ENCODE measurements at regions not wholly inside any gene's neighbourhood (a gene's known extent, or its start where the extent isn't known, plus 50 kb on each side); places are given as distances from the start of the nearest gene placed in this dataset.

DNA sequence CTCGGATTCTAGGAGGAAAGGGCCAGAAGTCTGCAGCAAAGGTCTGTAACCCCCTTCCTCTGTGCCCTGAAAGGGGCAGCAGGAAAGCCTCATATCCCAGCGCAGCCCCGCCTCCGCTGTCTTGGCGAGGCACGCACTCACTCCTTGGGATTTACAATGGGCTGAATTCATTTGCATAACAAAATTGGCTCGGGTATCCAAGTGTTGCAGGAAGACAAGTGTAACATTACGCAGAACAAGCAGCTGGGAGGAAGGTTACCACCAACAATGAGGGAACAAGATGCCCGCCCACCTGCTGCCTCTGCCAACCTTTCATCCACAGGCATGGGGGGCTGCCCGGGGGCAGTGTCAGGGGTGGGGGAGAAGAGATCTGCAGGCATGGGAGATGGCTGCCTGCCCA, 130.4 kb downstream of the MRM1 start:
- no peaks in the 10 kb centered on the region for H3K36me3 ChIP-seq (ENCODE audit: control insufficient read depth, insufficient read depth, low read length)
- ChIA-PET POLR2A (no interaction called here), CTCF (no interaction called here)
- no peak overlapping the region for H3K4me3 ChIP-seq (ENCODE audit: low read depth, low read length)
- DNase-seq (ENCODE audit: low read depth), result no peak
- peaks cover 24% of the 10 kb centered on the region for H3K27me3 ChIP-seq (ENCODE audit: control insufficient read depth, insufficient read depth, low read length)
- TF ChIP-seq CTCF (IDR thresholded peaks at IDR 0.05; ENCODE audit: insufficient read depth, low read depth, low read length), result no peak

DNA sequence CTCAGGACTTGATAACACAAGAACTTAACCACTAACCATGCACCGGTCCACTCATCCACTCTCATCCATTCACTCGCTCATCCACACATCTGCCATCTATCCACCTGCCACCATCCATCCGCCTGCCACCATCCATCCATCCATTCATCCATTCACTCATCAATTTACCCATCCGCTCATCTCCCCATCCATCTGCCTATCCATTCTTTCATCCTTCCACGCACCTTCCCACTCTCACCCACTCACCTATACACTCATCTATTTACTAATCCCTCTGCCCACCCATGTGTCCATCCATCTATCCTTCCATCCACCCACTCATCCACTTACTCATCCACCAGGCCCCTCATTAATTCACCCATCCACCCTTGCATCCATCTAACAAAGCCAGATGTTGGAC, 131.0 kb downstream of the MRM1 start:
- DNase-seq (ENCODE audit: low read depth), result no peak
- ChIA-PET POLR2A (no interaction called here), CTCF (no interaction called here)
- Histone ChIP-seq H3K27me3 (ENCODE audit: control insufficient read depth, insufficient read depth, low read length) (peaks cover 23% of the 10 kb centered on the region), H3K36me3 (ENCODE audit: control insufficient read depth, insufficient read depth, low read length) (no peaks in the 10 kb centered on the region), H3K4me3 (ENCODE audit: low read depth, low read length) (no peak overlapping the region)
- TF ChIP-seq CTCF (IDR thresholded peaks at IDR 0.05; ENCODE audit: insufficient read depth, low read depth, low read length), result no peak

DNA sequence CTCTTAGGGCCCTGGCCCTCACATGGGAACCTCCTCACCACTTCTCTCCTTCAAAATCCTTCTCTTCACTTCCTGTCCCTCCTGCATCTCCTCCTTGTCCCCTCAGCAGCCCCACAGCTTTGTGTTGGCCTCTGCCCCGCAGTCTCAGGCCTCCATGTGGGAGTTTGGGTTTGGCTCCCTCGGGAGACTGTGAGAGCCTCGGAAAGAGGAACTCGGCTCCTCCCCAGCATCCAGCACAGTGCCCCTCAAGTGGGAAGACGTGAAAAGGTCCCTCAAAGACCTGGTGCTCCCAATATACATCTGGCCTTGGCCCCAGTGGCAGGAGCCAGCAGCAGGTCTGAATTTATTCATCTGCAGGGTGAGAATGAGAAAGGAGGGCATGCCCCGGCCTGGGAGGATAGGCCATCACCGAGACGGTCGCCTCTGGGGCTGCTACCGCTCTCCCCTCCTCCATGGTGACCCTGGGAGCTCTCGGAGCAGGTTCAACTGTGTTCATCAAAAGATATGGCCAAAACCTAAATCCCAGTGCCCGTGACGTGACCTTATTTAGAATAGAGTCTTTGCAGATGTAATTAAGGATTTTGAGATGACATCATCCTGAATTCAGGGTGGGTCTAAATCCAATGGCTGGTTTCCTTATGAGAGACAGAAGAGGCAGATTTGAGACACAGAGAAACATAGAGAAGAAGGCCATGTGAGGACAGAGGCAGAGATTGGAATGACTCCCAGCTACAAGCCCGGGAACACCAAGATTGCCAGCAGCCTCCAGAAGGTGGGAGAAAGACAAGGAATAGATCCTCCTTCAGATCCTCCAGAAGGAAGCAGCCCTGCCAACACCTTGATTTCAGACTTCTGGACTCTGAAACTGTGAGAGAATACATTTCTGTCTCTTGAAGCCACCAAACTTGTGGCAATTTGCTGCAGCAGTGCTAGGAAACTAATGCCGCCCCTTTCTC, 135.1 kb downstream of the MRM1 start:
- CTCF ChIA-PET, result no interaction called here
- TF ChIP-seq CTCF (IDR thresholded peaks at IDR 0.05; ENCODE audit: insufficient read depth, low read depth, low read length), result no peak
- DNase-seq (ENCODE audit: low read depth), result no peak
- Histone ChIP-seq H3K4me3 (ENCODE audit: low read depth, low read length) (no peak overlapping the region), H3K36me3 (ENCODE audit: control insufficient read depth, insufficient read depth, low read length) (no peaks in the 10 kb centered on the region), H3K27me3 (ENCODE audit: control insufficient read depth, insufficient read depth, low read length) (peaks cover 4% of the 10 kb centered on the region; the same call in 1 of the 2 replicates)
- POLR2A ChIA-PET, result no interaction called here

GRCh38 chr17:36739208-36739607, 137.8 kb downstream of the MRM1 start:
- CTCF ChIA-PET, result no interaction called here

GRCh38 chr17:36740157-36740556, 138.8 kb downstream of the MRM1 start:
- Histone ChIP-seq H3K36me3 (ENCODE audit: control insufficient read depth, insufficient read depth, low read length) (no peaks in the 10 kb centered on the region), H3K27me3 (ENCODE audit: control insufficient read depth, insufficient read depth, low read length) (peaks cover 5% of the 10 kb centered on the region), H3K4me3 (ENCODE audit: low read depth, low read length) (no peak overlapping the region)
- ChIA-PET POLR2A (no interaction called here), CTCF (no interaction called here)
- TF ChIP-seq CTCF (IDR thresholded peaks at IDR 0.05; ENCODE audit: insufficient read depth, low read depth, low read length), result no peak
- no peak for DNase-seq (ENCODE audit: low read depth)

More at GRCh38 chr17:36739208-36739607, 137.8 kb downstream of the MRM1 start:
- no peak overlapping the region for H3K4me3 ChIP-seq (ENCODE audit: low read depth, low read length)
- POLR2A ChIA-PET, result no interaction called here
- DNase-seq (ENCODE audit: low read depth), result no peak
- TF ChIP-seq CTCF (IDR thresholded peaks at IDR 0.05; ENCODE audit: insufficient read depth, low read depth, low read length), result no peak
- H3K27me3 ChIP-seq (ENCODE audit: control insufficient read depth, insufficient read depth, low read length), result peaks cover 4% of the 10 kb centered on the region
- no peaks in the 10 kb centered on the region for H3K36me3 ChIP-seq (ENCODE audit: control insufficient read depth, insufficient read depth, low read length)

All from BJ (cell line).